ENCODE measurements at regions not wholly inside any gene's neighbourhood (a gene's known extent, or its start where the extent isn't known, plus 50 kb on each side); places are given as distances from the start of the nearest gene placed in this dataset.

GRCh38 chr12:126768517-126768916 lies 1498.5 kb upstream of the TMEM132C start:
- H3K4me3 ChIP-seq (ENCODE audit: low read depth, low read length): no peak overlapping the region
- in situ Hi-C loops (cut with HindIII; ENCODE audit: low pct_ligation_motif_present, low sequenced_read_pairs): no loop called here
- H3K27me3 ChIP-seq (replicated peaks): no peaks in the 10 kb centered on the region
- DNase-seq: no peak
- H3K36me3 ChIP-seq (replicated peaks): no peaks in the 10 kb centered on the region
- no peak overlapping the region for H3K27ac ChIP-seq
- no peak for TF ChIP-seq CTCF (IDR thresholded peaks at IDR 0.05; ENCODE audit: low read depth, low read length, missing control alignments)

GRCh38 chr12:126770188-126770587 lies 1496.8 kb upstream of the TMEM132C start:
- in situ Hi-C loops (cut with HindIII; ENCODE audit: low pct_ligation_motif_present, low sequenced_read_pairs): no loop called here
- H3K36me3 ChIP-seq (replicated peaks): no peaks in the 10 kb centered on the region
- DNase-seq: no peak
- H3K4me3 ChIP-seq (ENCODE audit: low read depth, low read length): no peak overlapping the region
- no peak overlapping the region for H3K27ac ChIP-seq
- TF ChIP-seq CTCF (IDR thresholded peaks at IDR 0.05; ENCODE audit: low read depth, low read length, missing control alignments): no peak
- no peaks in the 10 kb centered on the region for H3K27me3 ChIP-seq (replicated peaks)

- no peak for DNase-seq
- in situ Hi-C loops (cut with HindIII; ENCODE audit: low pct_ligation_motif_present, low sequenced_read_pairs): no loop called here
- H3K27ac ChIP-seq: no peak overlapping the region
- H3K27me3 ChIP-seq (replicated peaks): no peaks in the 10 kb centered on the region
- H3K36me3 ChIP-seq (replicated peaks): no peaks in the 10 kb centered on the region
- H3K4me3 ChIP-seq (ENCODE audit: low read depth, low read length): no peak overlapping the region
- TF ChIP-seq CTCF (IDR thresholded peaks at IDR 0.05; ENCODE audit: low read depth, low read length, missing control alignments): no peak
Measured at GRCh38 chr12:126772171-126772864, 1494.7 kb upstream of the TMEM132C start.

GRCh38 chr12:126773012-126773411 lies 1494.0 kb upstream of the TMEM132C start:
- DNase-seq: no peak
- no peak overlapping the region for H3K4me3 ChIP-seq (ENCODE audit: low read depth, low read length)
- H3K27me3 ChIP-seq (replicated peaks): no peaks in the 10 kb centered on the region
- no peaks in the 10 kb centered on the region for H3K36me3 ChIP-seq (replicated peaks)
- no peak for TF ChIP-seq CTCF (IDR thresholded peaks at IDR 0.05; ENCODE audit: low read depth, low read length, missing control alignments)
- in situ Hi-C loops (cut with HindIII; ENCODE audit: low pct_ligation_motif_present, low sequenced_read_pairs): no loop called here
- H3K27ac ChIP-seq: no peak overlapping the region

GRCh38 chr12:126773491-126773890 lies 1493.5 kb upstream of the TMEM132C start:
- Histone ChIP-seq H3K4me3 (ENCODE audit: low read depth, low read length) (no peak overlapping the region), H3K27me3 (replicated peaks) (no peaks in the 10 kb centered on the region), H3K27ac (no peak overlapping the region), H3K36me3 (replicated peaks) (no peaks in the 10 kb centered on the region)
- in situ Hi-C loops (cut with HindIII; ENCODE audit: low pct_ligation_motif_present, low sequenced_read_pairs): no loop called here
- no peak for TF ChIP-seq CTCF (IDR thresholded peaks at IDR 0.05; ENCODE audit: low read depth, low read length, missing control alignments)
- DNase-seq: no peak
